ENCODE measurements at regions not wholly inside any gene's neighbourhood (a gene's known extent, or its start where the extent isn't known, plus 50 kb on each side); places are given as distances from the start of the nearest gene placed in this dataset.
A peak's percentile ranks its signal among the peaks of the same experiment; 100 is the strongest.
"Not testable (repeated sequence)": the region's sequence is repeated elsewhere in the genome, so short reads cannot be mapped to it uniquely, and the experiment has no call there.

DNA sequence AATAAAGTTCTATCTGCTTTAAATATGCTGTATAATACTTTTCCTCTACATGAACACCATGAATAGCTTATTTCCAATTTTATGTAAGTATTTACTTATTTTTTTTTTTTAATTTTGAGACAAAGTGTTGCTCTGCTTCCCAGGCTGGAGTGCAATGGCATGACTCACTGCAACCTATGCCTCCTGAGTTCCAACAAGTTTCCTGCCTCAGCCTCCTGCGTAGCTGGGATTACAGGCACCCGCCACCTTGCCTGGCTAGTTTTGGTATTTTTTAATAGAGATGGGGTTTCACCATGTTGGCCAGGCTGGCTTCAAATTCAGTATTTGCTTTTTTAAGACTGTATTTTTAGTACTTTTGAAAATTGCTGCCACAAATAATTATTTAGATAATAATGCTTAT is 1365.9 kb downstream of the GRIK2 start:
- DNase-seq (ENCODE audit: low read depth) = no peak

DNA sequence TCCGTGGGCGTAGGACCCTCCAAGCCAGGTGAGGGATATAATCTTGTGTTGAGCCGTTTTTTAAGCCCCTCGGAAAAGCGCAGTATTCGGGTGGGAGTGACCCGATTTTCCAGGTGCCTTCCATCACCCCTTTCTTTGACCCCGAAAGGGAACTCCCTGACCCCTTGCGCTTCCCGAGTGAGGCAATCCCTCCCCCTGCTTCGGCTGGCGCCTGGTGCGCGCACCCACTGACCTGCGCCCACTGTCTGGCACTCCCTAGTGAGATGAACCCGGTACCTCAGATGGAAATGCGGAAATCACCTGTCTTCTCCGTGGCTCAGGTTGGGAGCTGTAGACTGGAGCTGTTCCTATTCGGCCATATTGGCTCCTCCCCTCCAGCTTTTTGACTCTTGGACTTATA is 1365.0 kb downstream of the GRIK2 start:
- DNase-seq (ENCODE audit: low read depth) = not testable (repeated sequence)

DNA sequence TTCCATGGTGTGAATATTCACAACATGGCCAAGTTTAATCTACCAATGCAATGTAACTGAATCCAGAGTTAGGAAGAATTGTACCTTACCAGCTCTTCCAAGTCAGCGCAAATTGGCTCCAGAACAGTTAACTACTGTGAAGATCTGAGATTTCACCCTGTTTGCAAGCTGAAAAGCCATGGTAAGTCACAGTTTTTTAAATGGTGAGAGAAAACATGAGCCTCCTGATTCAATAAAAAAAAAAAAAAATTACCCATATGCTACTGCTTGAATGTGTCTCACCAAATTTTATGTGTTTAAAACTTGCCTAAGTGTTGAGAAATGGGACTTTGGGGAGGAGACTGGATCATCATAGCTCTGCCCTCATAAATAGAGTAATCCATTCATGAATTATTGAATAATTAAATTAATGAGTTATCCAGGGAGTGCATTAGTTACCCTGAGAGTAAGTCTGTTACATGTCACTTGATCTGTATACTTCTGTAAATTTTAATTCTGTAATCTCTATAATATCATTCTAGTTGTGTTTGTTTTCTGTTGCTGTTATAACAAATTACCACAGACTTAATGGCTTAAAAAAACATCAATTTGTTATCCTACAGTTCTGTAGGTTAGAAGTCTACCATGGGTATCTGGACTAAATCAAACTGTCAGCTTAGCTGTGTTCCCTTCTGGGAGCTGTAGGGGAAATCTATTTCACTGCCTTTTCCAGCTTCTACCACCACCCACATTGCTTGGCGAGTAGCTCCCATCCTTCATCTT is 1355.9 kb downstream of the GRIK2 start:
- DNase-seq (ENCODE audit: low read depth) = no peak

DNA sequence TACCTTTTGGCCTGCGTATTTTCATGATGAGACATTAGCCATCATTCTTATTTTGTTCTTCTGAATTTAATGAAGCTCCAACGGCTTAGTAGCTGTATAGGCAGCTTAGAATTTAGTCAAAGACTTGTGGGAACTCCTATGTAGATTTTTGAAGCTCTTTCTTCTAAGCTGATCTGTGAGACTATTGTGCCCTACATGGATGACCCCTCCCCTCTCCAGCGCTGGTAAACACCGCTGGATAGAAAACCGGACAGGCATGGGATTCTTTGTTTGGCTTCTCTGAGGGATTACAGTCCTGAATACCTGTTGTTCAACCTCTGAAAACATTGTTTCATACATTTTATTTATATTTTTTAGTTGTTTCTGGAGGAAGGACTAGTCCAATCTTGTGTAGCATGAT is 1353.4 kb downstream of the GRIK2 start:
- no peak for DNase-seq (ENCODE audit: low read depth)

DNA sequence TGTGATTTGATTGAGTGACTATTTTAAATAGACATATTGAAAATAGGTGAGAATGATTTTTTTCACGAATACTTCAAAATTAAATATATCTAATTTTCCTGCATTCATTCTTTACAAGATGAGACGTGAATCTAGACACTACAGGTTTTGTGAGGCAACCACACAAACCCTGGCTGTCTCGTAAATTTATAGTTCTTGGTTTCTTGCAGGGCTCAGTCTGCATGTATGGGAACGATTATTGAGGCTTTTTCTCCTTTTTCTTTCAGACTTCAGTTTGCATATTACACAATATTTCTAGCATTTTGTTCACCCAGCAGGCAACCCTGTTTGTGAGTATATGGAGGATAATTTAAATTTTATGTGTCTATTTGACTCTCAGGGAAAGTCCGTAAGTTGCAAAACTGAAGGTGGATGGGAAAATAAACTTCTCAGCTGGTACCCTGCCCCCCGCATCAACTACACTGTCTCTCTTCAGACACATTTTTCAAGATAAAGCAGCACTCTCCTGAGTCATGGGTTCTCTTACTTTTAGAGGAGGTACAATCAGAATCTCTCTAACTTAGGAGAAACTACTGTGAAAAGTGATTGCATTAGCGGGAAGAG is 1349.3 kb downstream of the GRIK2 start:
- DNase-seq (ENCODE audit: low read depth) = no peak

DNA sequence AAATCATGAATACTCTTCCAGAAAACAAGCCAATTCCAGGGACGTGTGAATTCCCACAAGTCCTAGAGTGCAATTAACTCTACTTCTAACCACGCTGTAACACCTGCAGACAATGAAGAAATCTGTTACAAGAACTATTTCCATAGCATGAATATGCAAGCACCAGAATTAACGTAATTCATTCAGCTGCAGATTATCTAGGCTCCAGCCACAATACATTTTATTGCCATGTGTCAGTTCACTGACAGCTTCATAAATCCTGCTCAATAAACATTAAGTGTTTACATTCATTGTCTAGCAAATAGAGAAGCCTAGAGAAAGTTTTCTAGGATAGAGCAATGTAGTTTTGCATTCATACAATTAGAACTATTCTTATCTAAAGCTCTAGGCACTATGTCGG is 1348.5 kb downstream of the GRIK2 start:
- no peak for DNase-seq (ENCODE audit: low read depth)

DNA sequence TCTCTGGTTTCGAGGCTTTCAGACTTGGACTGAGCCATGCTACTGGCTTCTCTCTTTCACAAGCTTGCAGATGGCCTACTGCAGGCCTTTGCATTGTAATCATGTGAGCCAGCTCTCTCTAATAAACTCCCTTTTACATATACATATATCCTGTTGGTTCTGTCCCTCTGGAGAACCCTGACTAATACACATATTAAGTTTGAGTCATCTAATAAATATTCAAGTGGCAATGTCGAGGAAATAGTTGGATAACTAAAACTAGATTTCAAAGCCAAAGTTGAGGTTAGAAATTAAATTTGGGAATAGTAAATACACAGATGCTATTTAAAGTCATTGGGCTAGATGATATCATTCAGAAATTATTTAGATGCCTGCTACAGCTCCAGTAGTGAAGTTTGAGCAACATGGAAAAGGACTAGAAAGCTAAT is 1343.4 kb downstream of the GRIK2 start:
- peak; percentile 24 for DNase-seq (ENCODE audit: low read depth)

DNA sequence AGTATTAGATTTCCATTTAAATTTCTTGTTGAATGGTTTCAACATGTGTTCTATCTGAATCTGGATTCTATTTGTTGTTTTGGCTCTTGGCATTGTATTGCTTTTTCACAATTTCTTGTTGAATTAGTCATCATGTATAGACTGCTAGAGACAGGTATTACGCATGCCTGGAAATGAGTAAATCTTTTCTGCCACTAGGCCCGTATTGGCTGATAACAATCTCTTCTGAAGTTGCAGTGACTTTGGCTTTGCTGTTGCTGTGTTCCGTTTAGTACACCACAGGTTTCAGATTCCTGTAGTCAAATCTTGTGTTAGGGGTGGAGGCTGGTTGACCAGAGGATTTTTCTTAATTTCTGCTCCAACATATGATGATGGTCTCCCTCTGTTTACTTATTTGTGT is 1339.4 kb downstream of the GRIK2 start:
- DNase-seq (ENCODE audit: low read depth) = no peak

DNA sequence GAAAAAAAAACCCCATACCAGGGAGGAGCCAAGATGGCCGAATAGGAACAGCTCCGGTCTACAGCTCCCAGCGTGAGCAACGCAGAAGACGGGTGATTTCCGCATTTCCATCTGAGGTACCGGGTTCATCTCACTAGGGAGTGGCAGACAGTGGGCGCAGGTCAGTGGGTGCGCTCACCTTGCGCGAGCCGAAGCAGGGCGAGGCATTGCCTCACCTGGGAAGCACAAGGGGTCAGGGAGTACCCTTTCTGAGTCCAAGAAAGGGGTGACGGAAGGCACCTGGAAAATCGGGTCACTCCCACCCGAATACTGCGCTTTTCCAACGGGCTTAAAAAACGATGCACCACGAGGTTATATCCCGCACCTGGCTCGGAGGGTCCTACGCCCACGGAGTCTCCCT is 1328.6 kb downstream of the GRIK2 start:
- DNase-seq (ENCODE audit: low read depth) = not testable (repeated sequence)

DNA sequence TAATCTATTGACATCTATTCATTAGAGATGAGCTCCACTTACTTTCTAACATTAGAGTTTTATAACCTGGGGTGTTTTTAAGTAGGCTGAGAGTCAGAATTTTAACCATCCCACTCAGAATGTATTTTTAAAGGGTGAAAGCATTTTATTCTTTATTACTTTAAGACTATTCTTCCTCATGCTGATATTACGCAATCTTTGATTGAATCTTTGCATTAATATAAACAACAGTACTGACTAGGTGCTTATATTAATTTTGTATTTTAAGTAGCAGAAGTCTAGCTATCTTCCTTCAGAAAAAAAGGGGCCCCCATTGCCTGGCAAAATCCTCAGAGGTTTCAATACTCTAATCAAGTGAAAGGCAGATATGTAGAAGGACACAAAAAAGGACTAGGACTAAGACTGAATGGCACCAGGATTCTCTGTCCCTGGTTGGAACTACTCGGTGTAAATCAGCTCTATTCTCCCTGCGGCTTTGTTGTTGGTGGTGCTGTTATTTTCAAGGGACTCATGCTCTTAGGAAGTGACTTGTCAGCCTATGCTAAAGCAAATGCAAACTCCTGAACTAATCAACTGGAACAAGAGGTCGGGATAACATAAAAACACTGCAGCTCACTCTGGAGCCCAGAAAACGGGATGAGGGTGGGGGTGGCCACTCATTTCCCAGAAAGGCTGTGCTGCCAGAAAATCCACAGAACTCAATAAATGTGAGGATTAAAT is 1324.4 kb downstream of the GRIK2 start:
- DNase-seq (ENCODE audit: low read depth) = no peak

DNA sequence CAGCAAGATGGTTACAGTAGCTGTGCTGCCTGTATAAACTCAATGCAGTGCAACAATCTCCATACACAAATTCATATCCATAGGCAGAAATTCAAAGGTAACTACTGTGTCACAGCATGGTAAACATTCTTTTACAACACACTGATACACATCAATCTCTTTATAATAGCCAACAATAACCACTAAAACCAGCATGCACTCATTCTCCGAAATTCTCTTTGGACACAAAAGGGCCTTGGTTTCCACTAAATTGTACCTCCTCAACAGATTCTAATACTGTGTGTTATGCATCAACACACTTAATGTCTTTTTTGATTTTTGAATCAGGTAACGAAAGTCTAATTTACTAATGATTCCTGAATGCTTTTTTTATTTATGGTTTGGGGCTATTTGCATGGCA is 1323.7 kb downstream of the GRIK2 start:
- DNase-seq (ENCODE audit: low read depth) = no peak

DNA sequence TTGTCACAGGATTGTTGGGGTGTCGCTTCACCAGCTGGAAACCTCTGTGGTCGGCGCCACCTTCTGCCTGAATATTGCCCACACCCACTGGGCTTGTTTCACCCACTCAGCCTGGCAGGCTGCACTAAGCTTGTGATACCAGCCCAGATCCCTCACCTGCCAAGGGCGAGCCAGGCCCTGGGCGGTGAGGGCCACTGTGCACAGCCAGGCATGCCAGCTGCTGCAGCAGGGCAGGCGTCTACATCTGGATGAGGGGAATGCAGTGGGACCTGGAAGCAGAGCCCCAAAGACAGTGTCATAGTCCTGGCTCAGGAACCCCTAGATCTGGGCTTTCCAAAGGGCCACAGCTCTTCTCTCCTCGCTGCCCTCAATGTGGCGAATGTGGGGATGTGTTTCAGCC is 1307.5 kb downstream of the GRIK2 start:
- DNase-seq (ENCODE audit: low read depth) = no peak

DNA sequence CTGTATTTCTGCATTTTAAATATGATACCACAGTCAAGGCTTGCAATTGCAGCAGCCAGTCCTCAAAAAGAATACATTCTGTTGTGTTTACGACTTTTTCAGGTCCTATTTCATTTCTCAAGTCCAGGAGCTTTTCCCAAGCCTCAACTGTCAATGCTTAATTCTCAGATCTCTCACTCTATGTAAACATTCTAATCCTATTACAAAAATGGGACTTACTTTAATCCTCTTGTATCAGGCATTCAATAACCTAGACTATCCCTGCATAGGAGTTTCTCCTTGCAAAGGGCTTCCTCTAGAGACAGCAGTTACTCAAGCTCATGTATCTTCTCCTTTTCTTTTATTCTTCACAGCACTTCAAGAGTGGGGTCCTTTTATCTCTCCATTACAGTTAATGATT is 1293.0 kb downstream of the GRIK2 start:
- DNase-seq (ENCODE audit: low read depth) = no peak

DNA sequence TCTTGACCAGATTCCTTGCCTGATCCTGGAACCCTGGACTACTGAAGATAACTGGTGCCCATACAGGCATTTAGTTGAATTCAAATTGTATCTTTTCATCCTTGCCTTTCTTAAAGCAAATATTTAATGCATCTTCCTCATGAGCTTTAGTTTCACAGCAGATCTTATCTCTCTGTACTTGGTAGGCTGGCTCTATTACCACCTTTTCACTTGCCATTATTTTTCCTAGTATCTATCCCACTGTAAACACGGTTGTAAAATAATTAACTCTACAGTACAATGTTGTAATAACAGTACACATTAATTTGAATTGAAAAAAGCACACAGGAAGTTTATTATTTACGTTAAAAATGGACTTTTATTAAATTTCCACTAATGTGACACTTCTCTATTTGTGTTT is 1286.9 kb downstream of the GRIK2 start:
- no peak for DNase-seq (ENCODE audit: low read depth)

DNA sequence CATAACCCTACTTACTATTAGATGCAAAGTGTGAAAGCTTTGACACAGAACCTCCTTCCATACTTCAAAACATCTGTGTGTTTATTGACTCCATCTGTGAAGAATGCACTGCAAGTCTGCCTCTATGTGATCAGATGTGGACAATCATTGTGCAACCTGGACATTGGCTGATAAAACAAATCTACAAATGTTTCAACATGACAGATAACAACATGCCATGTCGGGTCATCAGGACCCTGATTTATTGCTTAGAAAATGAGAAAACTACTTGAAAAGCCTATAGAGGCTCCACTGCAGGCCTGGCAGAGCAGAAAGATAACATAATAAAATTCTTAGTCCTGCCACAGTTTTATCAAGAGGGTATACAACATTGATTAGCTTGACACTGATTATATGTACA is 1286.4 kb downstream of the GRIK2 start:
- no peak for DNase-seq (ENCODE audit: low read depth)

DNA sequence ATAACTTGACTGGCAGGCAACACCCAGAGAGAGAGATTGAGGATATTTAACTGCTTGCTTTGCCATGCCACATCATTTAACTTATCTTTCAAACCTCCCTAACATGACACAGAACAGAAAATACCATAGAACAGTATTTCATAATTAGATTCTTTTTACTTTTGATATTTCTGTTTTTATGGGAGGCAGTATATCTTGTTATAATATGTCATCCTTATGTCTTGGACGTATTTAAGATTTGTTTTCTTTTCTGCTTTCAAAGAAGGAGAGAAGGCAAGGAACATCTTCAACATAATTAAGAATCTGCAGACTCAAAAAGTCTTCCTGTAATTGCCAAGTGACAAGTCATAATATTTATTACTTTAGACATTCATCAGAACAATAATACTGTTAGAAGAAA is 1283.7 kb downstream of the GRIK2 start:
- DNase-seq (ENCODE audit: low read depth) = no peak

DNA sequence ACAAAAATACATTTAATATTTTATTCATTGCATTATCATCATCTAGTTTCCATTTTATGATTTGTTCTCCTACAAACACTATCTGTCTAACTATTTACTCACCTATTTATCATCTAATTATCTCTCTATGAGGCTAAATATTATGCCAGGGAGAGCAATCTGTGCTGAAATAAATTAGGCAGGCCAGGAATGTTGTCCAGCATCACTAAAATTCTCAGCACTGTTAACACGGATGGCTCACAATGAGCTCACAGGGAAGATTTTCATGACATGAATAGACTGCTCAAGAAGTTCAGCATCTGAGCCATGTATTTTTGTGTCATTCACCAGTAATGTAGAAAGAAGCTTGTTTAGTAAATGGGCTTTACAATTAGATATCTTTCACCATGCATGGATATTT is 1277.2 kb downstream of the GRIK2 start:
- no peak for DNase-seq (ENCODE audit: low read depth)

DNA sequence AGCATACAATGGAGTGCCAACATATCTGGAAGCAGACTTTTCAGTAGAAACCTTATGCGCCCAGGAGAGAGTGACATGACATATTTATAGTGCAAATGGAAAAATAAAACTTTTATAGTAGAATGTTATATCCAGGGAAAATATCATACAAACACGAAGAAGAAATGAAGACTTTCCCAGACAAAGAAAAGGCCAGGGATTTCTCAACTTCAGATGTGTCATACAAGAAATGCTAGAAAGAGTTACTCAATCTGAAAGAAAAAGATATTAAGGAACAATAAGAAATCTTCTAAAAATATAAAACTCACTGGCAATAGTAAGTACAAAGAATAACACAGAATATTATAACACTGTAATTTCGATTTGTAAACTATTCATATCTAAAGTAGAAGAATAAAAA is 1269.3 kb downstream of the GRIK2 start:
- no peak for DNase-seq (ENCODE audit: low read depth)

DNA sequence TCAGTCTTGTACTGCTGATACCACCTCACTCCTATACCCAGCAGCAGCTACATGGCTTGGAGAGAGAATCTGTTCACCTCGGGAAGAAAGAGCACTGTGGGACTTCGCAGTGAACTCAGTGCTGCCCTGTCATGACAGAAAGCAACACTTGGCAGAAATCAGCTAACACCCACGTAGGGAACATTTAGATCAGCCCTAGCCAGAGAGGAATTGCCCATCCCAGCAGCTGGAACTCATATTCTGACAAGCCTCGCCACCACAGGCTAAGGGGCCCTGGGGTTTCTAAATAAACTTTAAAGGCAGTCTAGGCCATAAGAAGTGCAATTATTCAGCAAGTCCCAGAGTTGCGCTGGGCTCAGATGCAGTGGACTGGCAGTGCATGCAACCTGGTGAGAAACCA is 1266.8 kb downstream of the GRIK2 start:
- DNase-seq (ENCODE audit: low read depth) = no peak

DNA sequence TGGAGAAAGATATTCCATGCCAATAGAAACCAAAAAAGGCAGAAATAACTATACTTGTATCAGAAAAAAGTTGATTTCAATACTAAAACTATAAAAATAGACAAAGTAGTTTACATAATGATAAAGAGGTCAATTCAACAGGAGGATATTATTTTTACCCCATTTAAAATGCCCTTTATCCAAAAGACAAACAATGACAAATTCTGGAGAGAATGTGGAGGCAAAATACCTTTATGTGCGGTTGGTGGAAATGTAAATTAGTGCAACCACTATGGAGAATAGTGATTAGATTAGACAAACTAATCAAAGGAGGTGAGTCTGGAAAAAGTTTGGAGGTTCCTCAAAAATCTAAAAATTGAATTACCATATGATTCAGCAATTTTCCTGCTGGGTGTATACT is 1262.3 kb downstream of the GRIK2 start:
- DNase-seq (ENCODE audit: low read depth) = no peak

DNA sequence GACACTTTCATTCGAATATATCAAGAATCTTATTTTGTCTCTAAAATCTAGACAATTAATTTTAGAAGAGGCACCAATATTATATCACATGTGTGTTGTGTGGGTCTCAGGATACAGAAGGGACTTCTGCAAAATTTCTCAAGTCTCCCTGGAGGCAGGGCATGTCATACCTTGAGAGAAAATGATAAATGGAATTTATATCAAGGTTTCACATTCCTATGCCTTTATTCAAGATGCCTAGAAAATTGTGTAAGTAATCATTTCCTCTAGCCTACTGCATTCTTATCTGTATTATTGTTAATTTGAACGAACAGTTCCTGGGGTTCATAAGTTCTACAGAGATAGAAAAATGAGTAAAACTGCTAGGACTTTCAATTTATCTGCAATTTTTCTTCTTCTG is 1247.9 kb downstream of the GRIK2 start:
- no peak for DNase-seq (ENCODE audit: low read depth)

DNA sequence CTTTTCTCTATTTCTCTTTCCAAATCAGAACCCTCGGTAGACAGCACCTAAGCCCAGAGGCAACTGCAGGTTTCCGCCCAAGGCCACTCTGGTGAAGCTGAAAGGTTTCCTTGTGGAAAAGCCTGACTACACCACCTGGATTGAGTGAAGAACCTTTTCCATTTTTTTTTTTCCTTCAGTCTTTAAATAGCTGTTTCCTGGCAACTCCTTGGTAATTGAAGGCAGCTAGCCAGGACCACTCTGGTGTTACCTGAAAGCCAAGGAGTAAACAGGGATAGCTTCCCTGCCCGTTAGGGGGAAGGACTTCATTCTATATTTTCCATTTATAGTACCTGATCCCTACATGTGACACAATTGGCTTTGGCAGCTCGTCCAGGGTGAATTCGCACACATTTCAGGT is 1238.4 kb downstream of the GRIK2 start:
- no peak for DNase-seq (ENCODE audit: low read depth)

DNA sequence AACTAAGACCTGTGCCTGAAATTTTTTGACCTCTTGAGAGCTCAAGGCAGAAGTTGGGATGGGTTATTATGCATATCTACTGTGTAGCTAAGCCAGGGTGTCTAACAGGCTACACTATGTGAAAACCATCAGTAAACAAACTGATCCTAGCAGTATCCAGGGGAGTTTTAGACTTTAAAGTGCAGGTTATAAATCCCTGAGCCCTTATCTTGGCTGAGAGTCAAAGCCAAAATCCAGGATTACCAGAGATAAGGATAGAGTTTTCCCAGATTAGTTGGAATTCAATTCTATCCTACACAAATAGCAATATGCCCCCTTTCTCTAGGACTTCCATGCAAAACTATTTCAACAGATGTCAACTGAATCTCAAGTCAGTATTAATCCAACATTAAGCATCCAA is 1229.7 kb downstream of the GRIK2 start:
- DNase-seq (ENCODE audit: low read depth) = no peak

All from stromal cell of bone marrow (primary cell).